HG03354 (cell line): ENCODE measurements at regions not wholly inside any gene's neighbourhood (a gene's known extent, or its start where the extent isn't known, plus 50 kb on each side); places are given as distances from the start of the nearest gene placed in this dataset.

Experiments used
- ATAC-seq: cut with Tn5 transposase; IDR thresholded peaks from one replicate; pipeline ENCODE4 v1.9.1; 2021; ENCODE audit warnings: mild to moderate bottlenecking; ENCODE audit not compliant: unreplicated experiment, poor library complexity, severe bottlenecking

- ATAC-seq, result no peak
Observed at GRCh38 chr4:123249821-123250220, 146.8 kb upstream of the SPRY1 start.

GRCh38 chr4:123250843-123251242 lies 145.8 kb upstream of the SPRY1 start:
- ATAC-seq, result no peak

GRCh38 chr4:123255971-123256370 lies 140.6 kb upstream of the SPRY1 start:
- ATAC-seq, result no peak

- ATAC-seq, result no peak
Observed at GRCh38 chr4:123256901-123257300, 139.7 kb upstream of the SPRY1 start.

GRCh38 chr4:123257591-123257990 lies 139.0 kb upstream of the SPRY1 start:
- no peak for ATAC-seq

- no peak for ATAC-seq
Observed at GRCh38 chr4:123259676-123260646, 136.6 kb upstream of the SPRY1 start.

- no peak for ATAC-seq
Observed at GRCh38 chr4:123260653-123261052, 135.9 kb upstream of the SPRY1 start.

- ATAC-seq, result no peak
Observed at GRCh38 chr4:123262080-123262479, 134.5 kb upstream of the SPRY1 start.

GRCh38 chr4:123265443-123265842 lies 131.2 kb upstream of the SPRY1 start:
- ATAC-seq, result no peak

GRCh38 chr4:123266221-123266620 lies 130.4 kb upstream of the SPRY1 start:
- no peak for ATAC-seq

- no peak for ATAC-seq
Observed at GRCh38 chr4:123278755-123279154, 117.8 kb upstream of the SPRY1 start.

- ATAC-seq, result no peak
Observed at GRCh38 chr4:123283371-123283895, 113.2 kb upstream of the SPRY1 start.

- ATAC-seq, result no peak
Observed at GRCh38 chr4:123284168-123284567, 112.4 kb upstream of the SPRY1 start.

GRCh38 chr4:123286903-123287466 lies 109.6 kb upstream of the SPRY1 start:
- ATAC-seq, result no peak

- ATAC-seq, result peak; percentile 92
Observed at GRCh38 chr4:123288309-123289025, 108.1 kb upstream of the SPRY1 start.

- ATAC-seq, result no peak
Observed at GRCh38 chr4:123291329-123291728, 105.3 kb upstream of the SPRY1 start.

GRCh38 chr4:123297836-123298235 lies 98.8 kb upstream of the SPRY1 start:
- ATAC-seq, result peak; percentile 76

GRCh38 chr4:123298261-123298660 lies 98.3 kb upstream of the SPRY1 start:
- no peak for ATAC-seq

GRCh38 chr4:123298801-123299200 lies 97.8 kb upstream of the SPRY1 start:
- no peak for ATAC-seq

GRCh38 chr4:123299212-123299691 lies 97.3 kb upstream of the SPRY1 start:
- ATAC-seq, result no peak
